ENCODE measurements at regions not wholly inside any gene's neighbourhood (a gene's known extent, or its start where the extent isn't known, plus 50 kb on each side); places are given as distances from the start of the nearest gene placed in this dataset.

GRCh38 chr10:23676296-23676695 is 237.4 kb downstream of the OTUD1 start:
- Mint-ChIP-seq H3K4me3 (ENCODE audit: unreplicated experiment) (no peak overlapping the region), H3K36me3 (ENCODE audit: low read depth, unreplicated experiment) (no peaks in the 10 kb centered on the region), H3K27me3 (ENCODE audit: low read depth, unreplicated experiment) (peaks cover 5% of the 10 kb centered on the region), H3K4me1 (ENCODE audit: low read depth, unreplicated experiment) (no peaks in the 10 kb centered on the region), H3K9me3 (ENCODE audit: unreplicated experiment) (peaks cover 3% of the 10 kb centered on the region), H3K27ac (ENCODE audit: unreplicated experiment) (no peak overlapping the region)
- H3K79me2 ChIP-seq (ENCODE audit: insufficient read depth, low read length), result no peaks in the 10 kb centered on the region
- no peak overlapping the region for H3K9ac ChIP-seq (ENCODE audit: low read length)
- H3K4me2 ChIP-seq (ENCODE audit: low read length), result no peak overlapping the region
- no peaks in the 10 kb centered on the region for H4K20me1 ChIP-seq (ENCODE audit: insufficient read depth, low read length)
- H3K4me1 ChIP-seq (ENCODE audit: insufficient read depth, low read length), result no peaks in the 10 kb centered on the region
- H3K9me3 ChIP-seq (ENCODE audit: insufficient read depth, low read depth, low read length), result no peaks in the 10 kb centered on the region
- TF ChIP-seq EZH2 (IDR thresholded peaks at IDR 0.05; ENCODE audit: insufficient read depth, low read length), result no peak
- TF ChIP-seq CTCF (IDR thresholded peaks at IDR 0.05; ENCODE audit: insufficient read depth, low read depth, low read length), result no peak
- no peak for DNase-seq (ENCODE audit: low read depth)
- H3K4me3 ChIP-seq (ENCODE audit: insufficient read depth, low read depth, low read length), result no peak overlapping the region
- no peaks in the 10 kb centered on the region for H3K27me3 ChIP-seq (ENCODE audit: insufficient read depth, low read length)
- FAIRE-seq, result no peak
- H3K27ac ChIP-seq (ENCODE audit: low read depth, low read length), result no peak overlapping the region
- H3K36me3 ChIP-seq (ENCODE audit: insufficient read depth, low read length), result no peaks in the 10 kb centered on the region
- H2AFZ ChIP-seq (ENCODE audit: low read depth, low read length), result no peak overlapping the region

GRCh38 chr10:23686722-23687121 is 247.8 kb downstream of the OTUD1 start:
- Histone ChIP-seq H3K4me3 (ENCODE audit: insufficient read depth, low read depth, low read length) (no peak overlapping the region), H3K9ac (ENCODE audit: low read length) (no peak overlapping the region), H3K36me3 (ENCODE audit: insufficient read depth, low read length) (no peaks in the 10 kb centered on the region), H3K9me3 (ENCODE audit: insufficient read depth, low read depth, low read length) (no peaks in the 10 kb centered on the region), H3K4me2 (ENCODE audit: low read length) (no peak overlapping the region), H3K4me1 (ENCODE audit: insufficient read depth, low read length) (no peaks in the 10 kb centered on the region), H3K79me2 (ENCODE audit: insufficient read depth, low read length) (no peaks in the 10 kb centered on the region), H3K27me3 (ENCODE audit: insufficient read depth, low read length) (no peaks in the 10 kb centered on the region), H3K27ac (ENCODE audit: low read depth, low read length) (no peak overlapping the region), H2AFZ (ENCODE audit: low read depth, low read length) (no peak overlapping the region), H4K20me1 (ENCODE audit: insufficient read depth, low read length) (no peaks in the 10 kb centered on the region)
- Mint-ChIP-seq H3K27ac (ENCODE audit: unreplicated experiment) (no peak overlapping the region), H3K36me3 (ENCODE audit: low read depth, unreplicated experiment) (no peaks in the 10 kb centered on the region), H3K4me3 (ENCODE audit: unreplicated experiment) (no peak overlapping the region), H3K4me1 (ENCODE audit: low read depth, unreplicated experiment) (no peaks in the 10 kb centered on the region), H3K9me3 (ENCODE audit: unreplicated experiment) (no peaks in the 10 kb centered on the region), H3K27me3 (ENCODE audit: low read depth, unreplicated experiment) (peaks cover 26% of the 10 kb centered on the region)
- no peak for FAIRE-seq
- TF ChIP-seq EZH2 (IDR thresholded peaks at IDR 0.05; ENCODE audit: insufficient read depth, low read length) (no peak), CTCF (IDR thresholded peaks at IDR 0.05; ENCODE audit: insufficient read depth, low read depth, low read length) (no peak)
- no peak for DNase-seq (ENCODE audit: low read depth)

- no peaks in the 10 kb centered on the region for H3K36me3 ChIP-seq (ENCODE audit: insufficient read depth, low read length)
- DNase-seq (ENCODE audit: low read depth) (no peak), FAIRE-seq (no peak)
- no peaks in the 10 kb centered on the region for H4K20me1 ChIP-seq (ENCODE audit: insufficient read depth, low read length)
- H3K4me2 ChIP-seq (ENCODE audit: low read length), result no peak overlapping the region
- TF ChIP-seq CTCF (IDR thresholded peaks at IDR 0.05; ENCODE audit: insufficient read depth, low read depth, low read length), result no peak
- no peak for TF ChIP-seq EZH2 (IDR thresholded peaks at IDR 0.05; ENCODE audit: insufficient read depth, low read length)
- H3K4me3 ChIP-seq (ENCODE audit: insufficient read depth, low read depth, low read length), result no peak overlapping the region
- Mint-ChIP-seq H3K4me3 (ENCODE audit: unreplicated experiment) (no peak overlapping the region), H3K27ac (ENCODE audit: unreplicated experiment) (no peak overlapping the region), H3K9me3 (ENCODE audit: unreplicated experiment) (no peaks in the 10 kb centered on the region), H3K4me1 (ENCODE audit: low read depth, unreplicated experiment) (peaks cover 3% of the 10 kb centered on the region), H3K36me3 (ENCODE audit: low read depth, unreplicated experiment) (no peaks in the 10 kb centered on the region), H3K27me3 (ENCODE audit: low read depth, unreplicated experiment) (peaks cover 70% of the 10 kb centered on the region)
- no peaks in the 10 kb centered on the region for H3K9me3 ChIP-seq (ENCODE audit: insufficient read depth, low read depth, low read length)
- H3K27ac ChIP-seq (ENCODE audit: low read depth, low read length), result no peak overlapping the region
- H2AFZ ChIP-seq (ENCODE audit: low read depth, low read length), result no peak overlapping the region
- H3K27me3 ChIP-seq (ENCODE audit: insufficient read depth, low read length), result peaks cover 29% of the 10 kb centered on the region
- no peak overlapping the region for H3K9ac ChIP-seq (ENCODE audit: low read length)
- H3K79me2 ChIP-seq (ENCODE audit: insufficient read depth, low read length), result no peaks in the 10 kb centered on the region
- H3K4me1 ChIP-seq (ENCODE audit: insufficient read depth, low read length), result no peaks in the 10 kb centered on the region
Observed at GRCh38 chr10:23692736-23693135, 253.9 kb downstream of the OTUD1 start.

All from astrocyte (in vitro differentiated cells and primary cell).